Right renal pelvis (tissue), 4 donors: ENCODE measurements at regions not wholly inside any gene's neighbourhood (a gene's known extent, or its start where the extent isn't known, plus 50 kb on each side); places are given as distances from the start of the nearest gene placed in this dataset.
"Not testable (repeated sequence)": the region's sequence is repeated elsewhere in the genome, so short reads cannot be mapped to it uniquely, and the experiment has no call there.

Experiments used
- DNase-seq, 4 donors: peaks; one replicate each; pipeline ENCODE4 v3.0.0-alpha.2; 2013; ENCODE audit warnings: low read depth in 4 of 4, low spot score in 3 of 4, missing footprints in 1 of 4

GRCh38 chr16:27600381-27600780 lies 50.4 kb downstream of the KATNIP start:
- DNase-seq: no peak

- no peak for DNase-seq
These were observed 52.2 kb downstream of the KATNIP start for GRCh38 chr16:27602103-27602502.

GRCh38 chr16:27605500-27606106 lies 55.7 kb downstream of the KATNIP start:
- DNase-seq: peak in 1 of 4 donors; percentile 50

- DNase-seq: no peak
These were observed 61.4 kb downstream of the KATNIP start for GRCh38 chr16:27611340-27611739.

- no peak for DNase-seq
These were observed 63.4 kb downstream of the KATNIP start for GRCh38 chr16:27613238-27613791.

GRCh38 chr16:27617665-27618064 lies 67.7 kb downstream of the KATNIP start:
- DNase-seq: no peak

GRCh38 chr16:27618165-27618564 lies 68.2 kb downstream of the KATNIP start:
- no peak for DNase-seq

- no peak for DNase-seq
These were observed 68.8 kb downstream of the KATNIP start for GRCh38 chr16:27618606-27619327.

GRCh38 chr16:27620541-27620940 lies 70.6 kb downstream of the KATNIP start:
- no peak for DNase-seq

- DNase-seq: no peak
These were observed 74.5 kb downstream of the KATNIP start for GRCh38 chr16:27624154-27625049.

- no peak for DNase-seq
These were observed 75.2 kb downstream of the KATNIP start for GRCh38 chr16:27625050-27625697.

GRCh38 chr16:27627136-27627535 lies 77.2 kb downstream of the KATNIP start:
- DNase-seq: no peak

- no peak for DNase-seq
These were observed 78.4 kb downstream of the KATNIP start for GRCh38 chr16:27628241-27628942.

- not testable (repeated sequence) for DNase-seq
These were observed 79.1 kb downstream of the KATNIP start for GRCh38 chr16:27628943-27629462.

GRCh38 chr16:27632216-27632615 lies 82.3 kb downstream of the KATNIP start:
- DNase-seq: no peak

GRCh38 chr16:27633221-27633620 lies 83.3 kb downstream of the KATNIP start:
- DNase-seq: no peak

GRCh38 chr16:27633721-27634120 lies 83.8 kb downstream of the KATNIP start:
- no peak for DNase-seq

GRCh38 chr16:27634779-27635178 lies 84.8 kb downstream of the KATNIP start:
- DNase-seq: no peak

- no peak for DNase-seq
These were observed 86.7 kb downstream of the KATNIP start for GRCh38 chr16:27636453-27637240.
